Astrocyte (in vitro differentiated cells and primary cell): ENCODE measurements at regions not wholly inside any gene's neighbourhood (a gene's known extent, or its start where the extent isn't known, plus 50 kb on each side); places are given as distances from the start of the nearest gene placed in this dataset.

Experiments
- CTCF ChIP-seq: IDR thresholded peaks from 2 replicates; pipeline ENCODE4 v1.5.1; 2011; ENCODE audit warnings: low read depth, mild to moderate bottlenecking, inconsistent platforms, low read length, moderate library complexity; ENCODE audit not compliant: insufficient read depth
- EZH2 ChIP-seq: IDR thresholded peaks from 2 replicates; pipeline ENCODE4 v1.6.1; 2012; ENCODE audit warnings: mild to moderate bottlenecking, low read length, inconsistent platforms; ENCODE audit not compliant: insufficient read depth

- TF ChIP-seq CTCF (no peak), EZH2 (no peak)
These were observed 210.9 kb upstream of the CST7 start for GRCh38 chr20:24738058-24738775.
